ENCODE measurements at regions not wholly inside any gene's neighbourhood (a gene's known extent, or its start where the extent isn't known, plus 50 kb on each side); places are given as distances from the start of the nearest gene placed in this dataset.

GRCh38 chr2:123747326-123747725 lies 277.8 kb upstream of the CNTNAP5 start:
- no peak overlapping the region for H3K4me3 ChIP-seq (replicated peaks; ENCODE audit: low read depth, low read length)
- DNase-seq (ENCODE audit: low read depth): no peak
- TF ChIP-seq CTCF (IDR thresholded peaks at IDR 0.05; ENCODE audit: low read length, missing control alignments): no peak

- TF ChIP-seq CTCF (IDR thresholded peaks at IDR 0.05; ENCODE audit: low read length, missing control alignments): no peak
- H3K4me3 ChIP-seq (replicated peaks; ENCODE audit: low read depth, low read length): no peak overlapping the region
- no peak for DNase-seq (ENCODE audit: low read depth)
Measured at GRCh38 chr2:123762221-123762620, 262.9 kb upstream of the CNTNAP5 start.

GRCh38 chr2:123768233-123768632 lies 256.9 kb upstream of the CNTNAP5 start:
- H3K4me3 ChIP-seq (replicated peaks; ENCODE audit: low read depth, low read length): no peak overlapping the region
- DNase-seq (ENCODE audit: low read depth): no peak
- TF ChIP-seq CTCF (IDR thresholded peaks at IDR 0.05; ENCODE audit: low read length, missing control alignments): no peak

GRCh38 chr2:123769001-123769400 lies 256.1 kb upstream of the CNTNAP5 start:
- no peak for DNase-seq (ENCODE audit: low read depth)
- no peak for TF ChIP-seq CTCF (IDR thresholded peaks at IDR 0.05; ENCODE audit: low read length, missing control alignments)
- H3K4me3 ChIP-seq (replicated peaks; ENCODE audit: low read depth, low read length): no peak overlapping the region

GRCh38 chr2:123770996-123771720 lies 253.9 kb upstream of the CNTNAP5 start:
- DNase-seq (ENCODE audit: low read depth): no peak
- no peak overlapping the region for H3K4me3 ChIP-seq (replicated peaks; ENCODE audit: low read depth, low read length)
- no peak for TF ChIP-seq CTCF (IDR thresholded peaks at IDR 0.05; ENCODE audit: low read length, missing control alignments)

GRCh38 chr2:123771928-123772632 lies 253.0 kb upstream of the CNTNAP5 start:
- no peak overlapping the region for H3K4me3 ChIP-seq (replicated peaks; ENCODE audit: low read depth, low read length)
- TF ChIP-seq CTCF (IDR thresholded peaks at IDR 0.05; ENCODE audit: low read length, missing control alignments): no peak
- DNase-seq (ENCODE audit: low read depth): no peak

All from fibroblast of pulmonary artery (primary cell).